WTC11 (cell line): ENCODE measurements at regions not wholly inside any gene's neighbourhood (a gene's known extent, or its start where the extent isn't known, plus 50 kb on each side); places are given as distances from the start of the nearest gene placed in this dataset.
"Not testable (repeated sequence)": the region's sequence is repeated elsewhere in the genome, so short reads cannot be mapped to it uniquely, and the experiment has no call there.

Experiments
- ATF2 ChIP-seq: sonication (generic); formaldehyde crosslinking; IDR thresholded peaks from 2 replicates; pipeline ENCODE4 v1.8.1; 2022; ENCODE audit warnings: low read depth, missing genetic modification reagents, borderline replicate concordance
- ATF3 ChIP-seq: sonication (generic); formaldehyde crosslinking; conservative IDR thresholded peaks from 2 replicates; pipeline ENCODE4 v1.8.1; 2022; ENCODE audit warnings: mild to moderate bottlenecking, missing genetic modification reagents
- GTF2I ChIP-seq: fragments of 250-450 bp; sonication (Bioruptor Pico); conservative IDR thresholded peaks from 2 replicates; pipeline ENCODE4 v1.4.0; 2021; ENCODE audit warnings: mild to moderate bottlenecking
- IRF2 ChIP-seq: sonication (generic); formaldehyde crosslinking; IDR thresholded peaks from 2 replicates; pipeline ENCODE4 v1.8.0; 2022; ENCODE audit warnings: low read depth, missing genetic modification reagents, borderline replicate concordance
- MAX ChIP-seq: sonication (generic); formaldehyde crosslinking; IDR thresholded peaks from 2 replicates; pipeline ENCODE4 v1.8.0; 2022; ENCODE audit warnings: mild to moderate bottlenecking, missing genetic modification reagents
- MLX ChIP-seq: sonication (generic); formaldehyde crosslinking; IDR thresholded peaks from 2 replicates; pipeline ENCODE4 v1.8.1; 2023; ENCODE audit warnings: mild to moderate bottlenecking, missing genetic modification reagents, moderate library complexity
- MYBL2 ChIP-seq: sonication (generic); formaldehyde crosslinking; IDR thresholded peaks from 2 replicates; pipeline ENCODE4 v1.8.1; 2023; ENCODE audit warnings: mild to moderate bottlenecking, moderate library complexity, missing genetic modification reagents
- NR1H2 ChIP-seq: sonication (generic); formaldehyde crosslinking; IDR thresholded peaks from 2 replicates; pipeline ENCODE4 v1.9.0; 2021; ENCODE audit warnings: mild to moderate bottlenecking, moderate library complexity, missing genetic modification reagents
- NR2C2 ChIP-seq: sonication (generic); formaldehyde crosslinking; IDR thresholded peaks from 2 replicates; pipeline ENCODE4 v1.8.0; 2022; ENCODE audit warnings: mild to moderate bottlenecking, missing genetic modification reagents
- ZNF423 ChIP-seq: fragments of 250-450 bp; sonication (Bioruptor Pico); IDR thresholded peaks from 2 replicates; pipeline ENCODE4 v2.1.2; 2022; ENCODE audit warnings: mild to moderate bottlenecking, moderate library complexity
- TF ChIP-seq, protein P1 (sequence below): fragments of 200-600 bp; IDR thresholded peaks from 2 replicates; pipeline ENCODE4 v1.8.0; 2022; ENCODE audit warnings: antibody characterized with exemption
- TF ChIP-seq, protein P2 (sequence below): sonication (generic); formaldehyde crosslinking; IDR thresholded peaks from 2 replicates; pipeline ENCODE4 v1.8.1; 2023; ENCODE audit warnings: mild to moderate bottlenecking, missing genetic modification reagents, moderate library complexity
- TF ChIP-seq, protein P3 (sequence below): sonication (generic); formaldehyde crosslinking; IDR thresholded peaks from 2 replicates; pipeline ENCODE4 v1.8.1; 2023; ENCODE audit warnings: mild to moderate bottlenecking, missing genetic modification reagents

- not testable (repeated sequence) for TF ChIP-seq ATF3; IRF2 (CRISPR knock-in tag); MLX (CRISPR knock-in tag); NR2C2 (CRISPR knock-in tag); GTF2I (CRISPR knock-in tag); NR1H2 (CRISPR knock-in tag); MYBL2 (CRISPR knock-in tag); ZNF423 (CRISPR knock-in tag); MAX; ATF2 (CRISPR knock-in tag)
- TF ChIP-seq, protein P1, sequence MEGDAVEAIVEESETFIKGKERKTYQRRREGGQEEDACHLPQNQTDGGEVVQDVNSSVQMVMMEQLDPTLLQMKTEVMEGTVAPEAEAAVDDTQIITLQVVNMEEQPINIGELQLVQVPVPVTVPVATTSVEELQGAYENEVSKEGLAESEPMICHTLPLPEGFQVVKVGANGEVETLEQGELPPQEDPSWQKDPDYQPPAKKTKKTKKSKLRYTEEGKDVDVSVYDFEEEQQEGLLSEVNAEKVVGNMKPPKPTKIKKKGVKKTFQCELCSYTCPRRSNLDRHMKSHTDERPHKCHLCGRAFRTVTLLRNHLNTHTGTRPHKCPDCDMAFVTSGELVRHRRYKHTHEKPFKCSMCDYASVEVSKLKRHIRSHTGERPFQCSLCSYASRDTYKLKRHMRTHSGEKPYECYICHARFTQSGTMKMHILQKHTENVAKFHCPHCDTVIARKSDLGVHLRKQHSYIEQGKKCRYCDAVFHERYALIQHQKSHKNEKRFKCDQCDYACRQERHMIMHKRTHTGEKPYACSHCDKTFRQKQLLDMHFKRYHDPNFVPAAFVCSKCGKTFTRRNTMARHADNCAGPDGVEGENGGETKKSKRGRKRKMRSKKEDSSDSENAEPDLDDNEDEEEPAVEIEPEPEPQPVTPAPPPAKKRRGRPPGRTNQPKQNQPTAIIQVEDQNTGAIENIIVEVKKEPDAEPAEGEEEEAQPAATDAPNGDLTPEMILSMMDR = not testable (repeated sequence)
- TF ChIP-seq, protein P2, sequence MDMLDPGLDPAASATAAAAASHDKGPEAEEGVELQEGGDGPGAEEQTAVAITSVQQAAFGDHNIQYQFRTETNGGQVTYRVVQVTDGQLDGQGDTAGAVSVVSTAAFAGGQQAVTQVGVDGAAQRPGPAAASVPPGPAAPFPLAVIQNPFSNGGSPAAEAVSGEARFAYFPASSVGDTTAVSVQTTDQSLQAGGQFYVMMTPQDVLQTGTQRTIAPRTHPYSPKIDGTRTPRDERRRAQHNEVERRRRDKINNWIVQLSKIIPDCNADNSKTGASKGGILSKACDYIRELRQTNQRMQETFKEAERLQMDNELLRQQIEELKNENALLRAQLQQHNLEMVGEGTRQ (CRISPR knock-in tag) = not testable (repeated sequence)
- TF ChIP-seq, protein P3, sequence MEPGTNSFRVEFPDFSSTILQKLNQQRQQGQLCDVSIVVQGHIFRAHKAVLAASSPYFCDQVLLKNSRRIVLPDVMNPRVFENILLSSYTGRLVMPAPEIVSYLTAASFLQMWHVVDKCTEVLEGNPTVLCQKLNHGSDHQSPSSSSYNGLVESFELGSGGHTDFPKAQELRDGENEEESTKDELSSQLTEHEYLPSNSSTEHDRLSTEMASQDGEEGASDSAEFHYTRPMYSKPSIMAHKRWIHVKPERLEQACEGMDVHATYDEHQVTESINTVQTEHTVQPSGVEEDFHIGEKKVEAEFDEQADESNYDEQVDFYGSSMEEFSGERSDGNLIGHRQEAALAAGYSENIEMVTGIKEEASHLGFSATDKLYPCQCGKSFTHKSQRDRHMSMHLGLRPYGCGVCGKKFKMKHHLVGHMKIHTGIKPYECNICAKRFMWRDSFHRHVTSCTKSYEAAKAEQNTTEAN (CRISPR knock-in tag) = not testable (repeated sequence)
These were observed 672.9 kb upstream of the IMPG1 start for GRCh38 chr6:76745388-76745787.
